Activated T-cell treated with anti-CD3 and anti-CD28 coated beads, Interleukin-2, amount 50 U/mL, for 24 hours (primary cell): ENCODE measurements at regions not wholly inside any gene's neighbourhood (a gene's known extent, or its start where the extent isn't known, plus 50 kb on each side); places are given as distances from the start of the nearest gene placed in this dataset.

Source experiments
- DNase-seq: peaks from one replicate; pipeline ENCODE4 v3.0.0-alpha.2; 2020
- H3K27ac Mint-ChIP-seq: 2 replicates; pipeline ENCODE4 v1.8.0; 2020; ENCODE audit warnings: mild to moderate bottlenecking, mixed read lengths
- H3K27me3 Mint-ChIP-seq: 2 replicates; pipeline ENCODE4 v1.8.0; 2020; ENCODE audit warnings: mixed read lengths
- H3K36me3 Mint-ChIP-seq: 2 replicates; pipeline ENCODE4 v1.8.0; 2020; ENCODE audit warnings: low read depth, mixed read lengths
- H3K4me1 Mint-ChIP-seq: 2 replicates; pipeline ENCODE4 v1.8.0; 2020; ENCODE audit warnings: low read depth, mixed read lengths
- H3K4me3 Mint-ChIP-seq: 2 replicates; pipeline ENCODE4 v1.8.0; 2020; ENCODE audit warnings: mild to moderate bottlenecking, moderate library complexity, mixed read lengths
- H3K9me3 Mint-ChIP-seq: 2 replicates; pipeline ENCODE4 v1.8.0; 2020; ENCODE audit warnings: mixed read lengths

- no peaks in the 10 kb centered on the region for H3K27me3 Mint-ChIP-seq
- H3K36me3 Mint-ChIP-seq = no peaks in the 10 kb centered on the region
- no peaks in the 10 kb centered on the region for H3K9me3 Mint-ChIP-seq
- no peaks in the 10 kb centered on the region for H3K4me1 Mint-ChIP-seq
- no peak overlapping the region for H3K4me3 Mint-ChIP-seq
- H3K27ac Mint-ChIP-seq = no peak overlapping the region
- DNase-seq = no peak
Measured at GRCh38 chr21:16262091-16262490, 532.3 kb downstream of the USP25 start.

GRCh38 chr21:16264319-16264718, 534.5 kb downstream of the USP25 start:
- no peak overlapping the region for H3K4me3 Mint-ChIP-seq
- no peaks in the 10 kb centered on the region for H3K9me3 Mint-ChIP-seq
- no peak overlapping the region for H3K27ac Mint-ChIP-seq
- DNase-seq = no peak
- H3K4me1 Mint-ChIP-seq = no peaks in the 10 kb centered on the region
- H3K36me3 Mint-ChIP-seq = no peaks in the 10 kb centered on the region
- no peaks in the 10 kb centered on the region for H3K27me3 Mint-ChIP-seq

GRCh38 chr21:16269476-16269875, 539.7 kb downstream of the USP25 start:
- Mint-ChIP-seq H3K27me3 (no peaks in the 10 kb centered on the region), H3K4me3 (no peak overlapping the region), H3K9me3 (no peaks in the 10 kb centered on the region), H3K27ac (no peak overlapping the region), H3K36me3 (no peaks in the 10 kb centered on the region), H3K4me1 (no peaks in the 10 kb centered on the region)
- DNase-seq = no peak

- Mint-ChIP-seq H3K27ac (no peak overlapping the region), H3K9me3 (no peaks in the 10 kb centered on the region), H3K36me3 (no peaks in the 10 kb centered on the region), H3K4me1 (no peaks in the 10 kb centered on the region), H3K27me3 (no peaks in the 10 kb centered on the region), H3K4me3 (no peak overlapping the region)
- no peak for DNase-seq
Measured at GRCh38 chr21:16279731-16280581, 550.2 kb downstream of the USP25 start.

- no peak for DNase-seq
- Mint-ChIP-seq H3K27me3 (no peaks in the 10 kb centered on the region), H3K27ac (no peak overlapping the region), H3K9me3 (no peaks in the 10 kb centered on the region), H3K4me3 (no peak overlapping the region), H3K4me1 (no peaks in the 10 kb centered on the region), H3K36me3 (no peaks in the 10 kb centered on the region)
Measured at GRCh38 chr21:16280686-16281091, 550.9 kb downstream of the USP25 start.

- H3K9me3 Mint-ChIP-seq = no peaks in the 10 kb centered on the region
- DNase-seq = no peak
- no peaks in the 10 kb centered on the region for H3K27me3 Mint-ChIP-seq
- no peak overlapping the region for H3K4me3 Mint-ChIP-seq
- no peak overlapping the region for H3K27ac Mint-ChIP-seq
- no peaks in the 10 kb centered on the region for H3K4me1 Mint-ChIP-seq
- no peaks in the 10 kb centered on the region for H3K36me3 Mint-ChIP-seq
Measured at GRCh38 chr21:16283516-16283915, 553.7 kb downstream of the USP25 start.

- no peaks in the 10 kb centered on the region for H3K4me1 Mint-ChIP-seq
- no peak for DNase-seq
- no peaks in the 10 kb centered on the region for H3K9me3 Mint-ChIP-seq
- H3K36me3 Mint-ChIP-seq = no peaks in the 10 kb centered on the region
- no peaks in the 10 kb centered on the region for H3K27me3 Mint-ChIP-seq
- H3K27ac Mint-ChIP-seq = no peak overlapping the region
- no peak overlapping the region for H3K4me3 Mint-ChIP-seq
Measured at GRCh38 chr21:16285605-16286126, 555.9 kb downstream of the USP25 start.

- no peaks in the 10 kb centered on the region for H3K36me3 Mint-ChIP-seq
- DNase-seq = no peak
- no peak overlapping the region for H3K4me3 Mint-ChIP-seq
- no peaks in the 10 kb centered on the region for H3K4me1 Mint-ChIP-seq
- no peak overlapping the region for H3K27ac Mint-ChIP-seq
- H3K27me3 Mint-ChIP-seq = no peaks in the 10 kb centered on the region
- no peaks in the 10 kb centered on the region for H3K9me3 Mint-ChIP-seq
Measured at GRCh38 chr21:16287046-16287445, 557.3 kb downstream of the USP25 start.

GRCh38 chr21:16291296-16291695, 561.5 kb downstream of the USP25 start:
- no peak overlapping the region for H3K27ac Mint-ChIP-seq
- H3K4me1 Mint-ChIP-seq = no peaks in the 10 kb centered on the region
- DNase-seq = no peak
- H3K9me3 Mint-ChIP-seq = no peaks in the 10 kb centered on the region
- H3K27me3 Mint-ChIP-seq = no peaks in the 10 kb centered on the region
- H3K4me3 Mint-ChIP-seq = no peak overlapping the region
- no peaks in the 10 kb centered on the region for H3K36me3 Mint-ChIP-seq

GRCh38 chr21:16294128-16294527, 564.3 kb downstream of the USP25 start:
- no peaks in the 10 kb centered on the region for H3K4me1 Mint-ChIP-seq

GRCh38 chr21:16302851-16303282, 573.1 kb downstream of the USP25 start:
- Mint-ChIP-seq H3K9me3 (no peaks in the 10 kb centered on the region), H3K27ac (no peak overlapping the region), H3K4me1 (no peaks in the 10 kb centered on the region), H3K27me3 (peaks cover 3% of the 10 kb centered on the region), H3K4me3 (no peak overlapping the region), H3K36me3 (no peaks in the 10 kb centered on the region)
- DNase-seq = no peak

More at GRCh38 chr21:16294128-16294527, 564.3 kb downstream of the USP25 start:
- no peak overlapping the region for H3K4me3 Mint-ChIP-seq
- H3K9me3 Mint-ChIP-seq = no peaks in the 10 kb centered on the region
- H3K27ac Mint-ChIP-seq = no peak overlapping the region
- no peak for DNase-seq
- no peaks in the 10 kb centered on the region for H3K27me3 Mint-ChIP-seq
- no peaks in the 10 kb centered on the region for H3K36me3 Mint-ChIP-seq

GRCh38 chr21:16304174-16305095, 574.7 kb downstream of the USP25 start:
- H3K9me3 Mint-ChIP-seq = no peaks in the 10 kb centered on the region
- H3K36me3 Mint-ChIP-seq = no peaks in the 10 kb centered on the region
- no peak for DNase-seq
- H3K27ac Mint-ChIP-seq = no peak overlapping the region
- peaks cover 4% of the 10 kb centered on the region for H3K4me1 Mint-ChIP-seq
- peaks cover 3% of the 10 kb centered on the region for H3K27me3 Mint-ChIP-seq
- H3K4me3 Mint-ChIP-seq = no peak overlapping the region

GRCh38 chr21:16305686-16306085, 575.9 kb downstream of the USP25 start:
- peaks cover 7% of the 10 kb centered on the region for H3K4me1 Mint-ChIP-seq
- peaks cover 3% of the 10 kb centered on the region for H3K27me3 Mint-ChIP-seq

GRCh38 chr21:16307256-16307655, 577.5 kb downstream of the USP25 start:
- Mint-ChIP-seq H3K9me3 (no peaks in the 10 kb centered on the region), H3K4me1 (peaks cover 7% of the 10 kb centered on the region), H3K4me3 (no peak overlapping the region), H3K36me3 (no peaks in the 10 kb centered on the region), H3K27ac (no peak overlapping the region), H3K27me3 (peaks cover 3% of the 10 kb centered on the region)
- no peak for DNase-seq

More at GRCh38 chr21:16305686-16306085, 575.9 kb downstream of the USP25 start:
- no peak overlapping the region for H3K27ac Mint-ChIP-seq
- no peaks in the 10 kb centered on the region for H3K36me3 Mint-ChIP-seq
- DNase-seq = no peak
- no peaks in the 10 kb centered on the region for H3K9me3 Mint-ChIP-seq
- H3K4me3 Mint-ChIP-seq = no peak overlapping the region
